DND-41 (cell line): ENCODE measurements at regions not wholly inside any gene's neighbourhood (a gene's known extent, or its start where the extent isn't known, plus 50 kb on each side); places are given as distances from the start of the nearest gene placed in this dataset.

Source experiments
- ATAC-seq: fragments of 200-7000 bp; cut with Tn5 transposase; 3 replicates; pipeline ENCODE4 v1.9.1; 2021; ENCODE audit warnings: low read depth; ENCODE audit not compliant: insufficient read depth
- DNase-seq: peaks from one replicate; pipeline ENCODE4 v3.0.0-alpha.2; 2020
- H2AFZ ChIP-seq: 2 replicates; pipeline ENCODE4 v1.6.0; 2012; ENCODE audit warnings: low read depth, low read length
- H3K27ac ChIP-seq: 2 replicates; pipeline ENCODE4 v1.5.1; 2012; ENCODE audit warnings: low read length, inconsistent platforms
- H3K27me3 ChIP-seq: fragments of 200-600 bp; sonication (generic); 2 replicates; pipeline ENCODE4 v1.6.0; 2012; ENCODE audit warnings: low read length, mild to moderate bottlenecking, inconsistent platforms; ENCODE audit not compliant: insufficient read depth, poor library complexity
- H3K36me3 ChIP-seq: 2 replicates; pipeline ENCODE4 v1.5.1; 2012; ENCODE audit warnings: low read length, inconsistent platforms; ENCODE audit not compliant: insufficient read depth
- H3K4me1 ChIP-seq: 2 replicates; pipeline ENCODE4 v1.5.1; 2012; ENCODE audit warnings: mild to moderate bottlenecking, low read length; ENCODE audit not compliant: insufficient read depth
- H3K4me2 ChIP-seq: 2 replicates; pipeline ENCODE4 v1.6.0; 2012; ENCODE audit warnings: mild to moderate bottlenecking, moderate library complexity, low read length, inconsistent platforms; ENCODE audit not compliant: insufficient read depth
- H3K4me3 ChIP-seq, 2 experiments: fragments of 200-600 bp in 1 of 2; shearing (Covaris generic) in 1 of 2; 2 replicates each; pipeline ENCODE4 v1.5.1; 2012 to 2016; ENCODE audit warnings: inconsistent platforms in 2 of 2, low read length in 2 of 2, mild to moderate bottlenecking in 2 of 2, low read depth in 1 of 2, moderate library complexity in 1 of 2
- H3K79me2 ChIP-seq: 2 replicates; pipeline ENCODE4 v1.6.0; 2012; ENCODE audit warnings: low read length, inconsistent platforms; ENCODE audit not compliant: insufficient read depth
- H3K9ac ChIP-seq: 2 replicates; pipeline ENCODE4 v1.6.0; 2012; ENCODE audit warnings: low read depth, mild to moderate bottlenecking, inconsistent platforms, low read length, moderate library complexity
- H3K9me3 ChIP-seq: 2 replicates; pipeline ENCODE4 v1.5.1; 2012; ENCODE audit warnings: low read length, moderate library complexity, mild to moderate bottlenecking, inconsistent platforms; ENCODE audit not compliant: insufficient read depth, severe bottlenecking
- H4K20me1 ChIP-seq: 2 replicates; pipeline ENCODE4 v1.6.0; 2012; ENCODE audit warnings: low read length; ENCODE audit not compliant: insufficient read depth
- EZH2 ChIP-seq: IDR thresholded peaks from 3 replicates; pipeline ENCODE4 v1.6.1; 2012; ENCODE audit warnings: borderline replicate concordance, low read depth, mild to moderate bottlenecking, moderate library complexity, low read length, inconsistent platforms; ENCODE audit not compliant: severe bottlenecking
- TF ChIP-seq, protein P1 (sequence below): IDR thresholded peaks from 2 replicates; pipeline ENCODE4 v1.5.1; 2012; ENCODE audit warnings: borderline replicate concordance, low read length, moderate library complexity, mild to moderate bottlenecking; ENCODE audit not compliant: poor library complexity, severe bottlenecking; ENCODE audit errors: extremely low read depth

DNA sequence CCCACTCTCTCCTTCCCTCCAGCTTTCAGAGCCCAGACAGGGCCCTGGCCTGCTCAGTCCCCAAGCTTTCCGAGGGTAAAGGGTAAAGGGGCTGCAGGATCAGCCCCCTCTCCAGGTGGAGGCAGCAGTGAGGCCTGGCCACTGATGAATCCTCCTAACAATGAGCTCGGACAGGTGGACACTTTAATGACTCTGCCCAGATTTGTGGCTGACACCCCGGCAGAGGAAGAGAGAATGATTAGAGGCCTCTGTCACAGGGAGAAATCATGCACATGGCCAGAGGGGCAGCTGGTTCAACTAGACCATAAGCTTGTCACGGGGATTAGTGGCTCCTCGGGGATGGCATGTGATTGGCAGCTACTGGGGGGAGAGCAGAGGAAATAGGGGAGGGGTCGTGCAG lies 587.5 kb upstream of the B3GAT1 start:
- no peaks in the 10 kb centered on the region for H4K20me1 ChIP-seq
- no peak overlapping the region for H3K27ac ChIP-seq
- no peak overlapping the region for H3K4me3 ChIP-seq
- H3K4me1 ChIP-seq: no peaks in the 10 kb centered on the region
- DNase-seq (no peak), ATAC-seq (no peak)
- H2AFZ ChIP-seq: no peak overlapping the region
- peaks cover 14% of the 10 kb centered on the region for H3K27me3 ChIP-seq
- no peak overlapping the region for H3K9ac ChIP-seq
- no peak overlapping the region for H3K4me2 ChIP-seq
- TF ChIP-seq EZH2: no peak
- TF ChIP-seq, protein P1, sequence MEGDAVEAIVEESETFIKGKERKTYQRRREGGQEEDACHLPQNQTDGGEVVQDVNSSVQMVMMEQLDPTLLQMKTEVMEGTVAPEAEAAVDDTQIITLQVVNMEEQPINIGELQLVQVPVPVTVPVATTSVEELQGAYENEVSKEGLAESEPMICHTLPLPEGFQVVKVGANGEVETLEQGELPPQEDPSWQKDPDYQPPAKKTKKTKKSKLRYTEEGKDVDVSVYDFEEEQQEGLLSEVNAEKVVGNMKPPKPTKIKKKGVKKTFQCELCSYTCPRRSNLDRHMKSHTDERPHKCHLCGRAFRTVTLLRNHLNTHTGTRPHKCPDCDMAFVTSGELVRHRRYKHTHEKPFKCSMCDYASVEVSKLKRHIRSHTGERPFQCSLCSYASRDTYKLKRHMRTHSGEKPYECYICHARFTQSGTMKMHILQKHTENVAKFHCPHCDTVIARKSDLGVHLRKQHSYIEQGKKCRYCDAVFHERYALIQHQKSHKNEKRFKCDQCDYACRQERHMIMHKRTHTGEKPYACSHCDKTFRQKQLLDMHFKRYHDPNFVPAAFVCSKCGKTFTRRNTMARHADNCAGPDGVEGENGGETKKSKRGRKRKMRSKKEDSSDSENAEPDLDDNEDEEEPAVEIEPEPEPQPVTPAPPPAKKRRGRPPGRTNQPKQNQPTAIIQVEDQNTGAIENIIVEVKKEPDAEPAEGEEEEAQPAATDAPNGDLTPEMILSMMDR: no peak
- no peaks in the 10 kb centered on the region for H3K9me3 ChIP-seq
- H3K79me2 ChIP-seq: no peaks in the 10 kb centered on the region
- no peaks in the 10 kb centered on the region for H3K36me3 ChIP-seq

DNA sequence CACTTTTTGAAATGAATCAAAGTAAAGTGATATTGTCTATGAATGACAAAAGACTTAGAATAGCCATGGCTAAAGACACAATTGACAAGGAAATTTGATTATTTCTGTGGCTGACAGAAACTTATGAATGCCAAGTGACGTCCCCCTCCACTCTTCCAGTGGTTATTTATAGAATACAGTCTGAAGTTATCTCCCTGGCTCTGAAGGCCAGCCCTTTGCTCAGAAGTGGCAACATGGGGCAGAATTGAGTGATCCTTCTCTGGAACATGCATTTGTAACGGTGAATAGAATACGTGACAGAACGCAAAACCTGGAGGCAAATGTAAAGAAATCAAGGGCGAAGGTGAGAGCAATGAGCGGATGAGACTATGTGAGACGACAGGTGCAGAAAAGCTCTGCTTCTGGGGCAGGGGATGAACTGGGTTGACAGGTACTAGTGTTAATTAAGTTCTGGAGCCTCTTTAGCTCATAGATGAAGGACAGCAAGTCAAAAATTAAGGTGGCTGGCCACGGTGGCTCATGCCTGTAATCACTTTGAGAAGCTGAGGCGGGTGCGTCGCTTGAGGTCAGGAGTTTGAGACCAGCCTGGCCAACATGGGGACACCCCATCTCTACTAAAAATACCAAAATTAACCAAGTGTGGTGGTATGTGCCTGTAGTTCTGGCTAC lies 585.7 kb upstream of the B3GAT1 start:
- Histone ChIP-seq H3K36me3 (no peaks in the 10 kb centered on the region), H3K9me3 (no peaks in the 10 kb centered on the region), H3K27me3 (peaks cover 19% of the 10 kb centered on the region), H3K4me2 (no peak overlapping the region), H3K9ac (no peak overlapping the region), H3K4me3 (no peak overlapping the region), H4K20me1 (no peaks in the 10 kb centered on the region), H3K4me1 (no peaks in the 10 kb centered on the region), H3K27ac (no peak overlapping the region), H2AFZ (no peak overlapping the region), H3K79me2 (no peaks in the 10 kb centered on the region)
- TF ChIP-seq EZH2: no peak
- TF ChIP-seq, protein P1: no peak
- DNase-seq (no peak), ATAC-seq (no peak)

DNA sequence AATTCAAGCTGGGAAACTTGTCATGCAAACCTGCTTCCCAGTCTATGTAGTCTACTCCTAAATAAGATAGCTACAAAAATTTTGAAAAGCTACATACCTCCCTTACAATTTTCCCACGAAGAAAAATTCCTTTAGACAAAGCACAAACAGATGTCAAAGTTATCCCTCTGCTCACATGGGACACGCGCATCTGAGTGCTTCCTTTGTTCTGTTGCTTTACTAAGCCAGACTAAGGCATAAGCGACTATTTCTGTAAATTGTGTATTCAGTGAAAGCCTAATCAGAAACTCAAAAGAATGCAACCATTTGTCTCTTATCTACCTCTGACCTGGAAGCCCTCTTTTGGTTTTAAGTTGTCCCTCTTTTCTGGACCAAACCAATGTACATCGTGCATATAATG lies 583.7 kb upstream of the B3GAT1 start:
- DNase-seq (no peak), ATAC-seq (no peak)
- H4K20me1 ChIP-seq: no peaks in the 10 kb centered on the region
- no peaks in the 10 kb centered on the region for H3K4me1 ChIP-seq
- H3K27ac ChIP-seq: no peak overlapping the region
- peaks cover 19% of the 10 kb centered on the region for H3K27me3 ChIP-seq
- no peak for TF ChIP-seq EZH2
- TF ChIP-seq, protein P1: no peak
- no peaks in the 10 kb centered on the region for H3K36me3 ChIP-seq
- H3K9me3 ChIP-seq: no peaks in the 10 kb centered on the region
- no peak overlapping the region for H3K9ac ChIP-seq
- H2AFZ ChIP-seq: no peak overlapping the region
- no peaks in the 10 kb centered on the region for H3K79me2 ChIP-seq
- H3K4me3 ChIP-seq: no peak overlapping the region
- no peak overlapping the region for H3K4me2 ChIP-seq
